GM12874 (cell line): ENCODE measurements at regions not wholly inside any gene's neighbourhood (a gene's known extent, or its start where the extent isn't known, plus 50 kb on each side); places are given as distances from the start of the nearest gene placed in this dataset.
A peak's percentile ranks its signal among the peaks of the same experiment; 100 is the strongest.

Experiments used
- CTCF ChIP-seq: IDR thresholded peaks from 2 replicates; pipeline ENCODE4 v1.5.1; 2011; ENCODE audit warnings: low read depth, mild to moderate bottlenecking, control low read depth, low read length, moderate library complexity; ENCODE audit not compliant: insufficient read depth

GRCh38 chr12:47403681-47404080, 302.1 kb downstream of the RPAP3 start:
- no peak for TF ChIP-seq CTCF

GRCh38 chr12:47400266-47400665, 305.6 kb downstream of the RPAP3 start:
- TF ChIP-seq CTCF: no peak

GRCh38 chr12:47397664-47398281, 308.1 kb downstream of the RPAP3 start:
- peak; percentile 31 for TF ChIP-seq CTCF

- TF ChIP-seq CTCF: no peak
These were observed 308.7 kb downstream of the RPAP3 start for GRCh38 chr12:47396902-47397663.

- TF ChIP-seq CTCF: no peak
These were observed 311.8 kb downstream of the RPAP3 start for GRCh38 chr12:47394070-47394469.

- TF ChIP-seq CTCF: no peak
These were observed 312.4 kb downstream of the RPAP3 start for GRCh38 chr12:47393403-47393790.

GRCh38 chr12:47391566-47391965, 311.8 kb upstream of the AMIGO2 start:
- TF ChIP-seq CTCF: no peak
